C4-2B (cell line): ENCODE measurements at regions not wholly inside any gene's neighbourhood (a gene's known extent, or its start where the extent isn't known, plus 50 kb on each side); places are given as distances from the start of the nearest gene placed in this dataset.

Experiments used
- ZFX ChIP-seq: fragments of 450-650 bp; IDR thresholded peaks from 2 replicates; pipeline ENCODE4 v1.6.1; 2017
- TF ChIP-seq, protein P1 (sequence below): fragments of 450-650 bp; conservative IDR thresholded peaks from 2 replicates; pipeline ENCODE4 v1.5.1; 2017; ENCODE audit warnings: mild to moderate bottlenecking

DNA sequence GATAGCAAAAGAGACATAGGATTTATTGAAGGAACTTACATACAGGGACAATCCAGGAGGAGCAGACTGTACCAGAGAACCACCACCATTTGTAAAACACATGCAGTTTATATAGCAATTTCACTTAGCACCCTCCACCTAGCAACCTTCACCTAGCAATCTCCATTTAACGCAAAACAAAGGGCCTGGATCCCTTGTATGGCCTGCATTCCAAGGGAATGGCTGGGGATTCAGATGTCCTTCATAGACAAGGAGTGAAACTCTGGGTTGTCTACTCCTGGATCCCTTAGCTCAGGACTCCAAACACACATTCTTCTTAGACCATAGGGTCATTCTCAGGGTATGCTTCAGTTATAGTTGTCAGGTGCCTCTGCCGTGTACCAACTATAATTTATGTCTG lies 1324.9 kb downstream of the HACE1 start:
- TF ChIP-seq, protein P1, sequence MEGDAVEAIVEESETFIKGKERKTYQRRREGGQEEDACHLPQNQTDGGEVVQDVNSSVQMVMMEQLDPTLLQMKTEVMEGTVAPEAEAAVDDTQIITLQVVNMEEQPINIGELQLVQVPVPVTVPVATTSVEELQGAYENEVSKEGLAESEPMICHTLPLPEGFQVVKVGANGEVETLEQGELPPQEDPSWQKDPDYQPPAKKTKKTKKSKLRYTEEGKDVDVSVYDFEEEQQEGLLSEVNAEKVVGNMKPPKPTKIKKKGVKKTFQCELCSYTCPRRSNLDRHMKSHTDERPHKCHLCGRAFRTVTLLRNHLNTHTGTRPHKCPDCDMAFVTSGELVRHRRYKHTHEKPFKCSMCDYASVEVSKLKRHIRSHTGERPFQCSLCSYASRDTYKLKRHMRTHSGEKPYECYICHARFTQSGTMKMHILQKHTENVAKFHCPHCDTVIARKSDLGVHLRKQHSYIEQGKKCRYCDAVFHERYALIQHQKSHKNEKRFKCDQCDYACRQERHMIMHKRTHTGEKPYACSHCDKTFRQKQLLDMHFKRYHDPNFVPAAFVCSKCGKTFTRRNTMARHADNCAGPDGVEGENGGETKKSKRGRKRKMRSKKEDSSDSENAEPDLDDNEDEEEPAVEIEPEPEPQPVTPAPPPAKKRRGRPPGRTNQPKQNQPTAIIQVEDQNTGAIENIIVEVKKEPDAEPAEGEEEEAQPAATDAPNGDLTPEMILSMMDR = no peak
- TF ChIP-seq ZFX = no peak
